SK-N-SH treated with all-trans-retinoic acid at 6 μM for 48 hours (cell line): ENCODE measurements at regions not wholly inside any gene's neighbourhood (a gene's known extent, or its start where the extent isn't known, plus 50 kb on each side); places are given as distances from the start of the nearest gene placed in this dataset.
A peak's percentile ranks its signal among the peaks of the same experiment; 100 is the strongest.

Source experiments
- ATAC-seq: fragments of 200-7000 bp; cut with Tn5 transposase; 3 replicates; pipeline ENCODE4 v1.9.1; 2020; ENCODE audit warnings: mild to moderate bottlenecking, moderate library complexity
- ARNTL ChIP-seq: fragments of 450-650 bp; formaldehyde crosslinking; IDR thresholded peaks from 2 replicates; pipeline ENCODE4 v1.5.0; 2020; ENCODE audit warnings: low read depth, mild to moderate bottlenecking, moderate library complexity, borderline replicate concordance
- BACH2 ChIP-seq: fragments of 250-450 bp; sonication (Bioruptor Pico); IDR thresholded peaks from 2 replicates; pipeline ENCODE4 v1.9.0; 2021; ENCODE audit warnings: mild to moderate bottlenecking, borderline replicate concordance
- CREB5 ChIP-seq: fragments of 250-450 bp; sonication (Bioruptor Pico); IDR thresholded peaks from 2 replicates; pipeline ENCODE4 v1.5.1; 2020; ENCODE audit warnings: low read depth, mild to moderate bottlenecking, moderate library complexity
- CSDC2 ChIP-seq: fragments of 250-450 bp; sonication (Bioruptor Pico); IDR thresholded peaks from 2 replicates; pipeline ENCODE4 v1.5.0; 2020; ENCODE audit warnings: mild to moderate bottlenecking, moderate library complexity
- CSRNP3 ChIP-seq: fragments of 250-450 bp; sonication (Bioruptor Pico); IDR thresholded peaks from 2 replicates; pipeline ENCODE4 v1.5.1; 2021; ENCODE audit warnings: mild to moderate bottlenecking, moderate library complexity
- ESRRG ChIP-seq: fragments of 250-450 bp; sonication (Bioruptor Pico); IDR thresholded peaks from 2 replicates; pipeline ENCODE4 v1.6.1; 2021; ENCODE audit warnings: mild to moderate bottlenecking
- GLIS3 ChIP-seq: fragments of 250-450 bp; sonication (Bioruptor Pico); IDR thresholded peaks from 2 replicates; pipeline ENCODE4 v1.5.0; 2020; ENCODE audit warnings: mild to moderate bottlenecking, moderate library complexity
- ISL1 ChIP-seq: fragments of 250-450 bp; sonication (Bioruptor Pico); IDR thresholded peaks from 2 replicates; pipeline ENCODE4 v2.1.2; 2022; ENCODE audit warnings: mild to moderate bottlenecking, moderate library complexity
- OSR1 ChIP-seq: fragments of 250-450 bp; sonication (Bioruptor Pico); IDR thresholded peaks from 2 replicates; pipeline ENCODE4 v1.8.0; 2022; ENCODE audit warnings: moderate library complexity, mild to moderate bottlenecking, inconsistent platforms
- PPARA ChIP-seq: fragments of 250-450 bp; sonication (Bioruptor Pico); IDR thresholded peaks from 2 replicates; pipeline ENCODE4 v1.5.0; 2020; ENCODE audit warnings: mild to moderate bottlenecking, borderline replicate concordance
- RARB ChIP-seq: fragments of 250-450 bp; sonication (Bioruptor Pico); IDR thresholded peaks from 2 replicates; pipeline ENCODE4 v1.8.0; 2021; ENCODE audit warnings: mild to moderate bottlenecking, moderate library complexity
- SNAI2 ChIP-seq: fragments of 250-450 bp; sonication (Bioruptor Pico); IDR thresholded peaks from 2 replicates; pipeline ENCODE4 v1.5.0; 2020; ENCODE audit warnings: mild to moderate bottlenecking, moderate library complexity
- TCF4 ChIP-seq: fragments of 250-450 bp; sonication (Bioruptor Pico); IDR thresholded peaks from 2 replicates; pipeline ENCODE4 v1.8.0; 2021; ENCODE audit warnings: mild to moderate bottlenecking, moderate library complexity, borderline replicate concordance
- TOX ChIP-seq: fragments of 250-450 bp; sonication (Bioruptor Pico); IDR thresholded peaks from 2 replicates; pipeline ENCODE4 v1.8.0; 2021; ENCODE audit warnings: mild to moderate bottlenecking, moderate library complexity, borderline replicate concordance
- ZC3H10 ChIP-seq: fragments of 250-450 bp; sonication (Bioruptor Pico); IDR thresholded peaks from 2 replicates; pipeline ENCODE4 v1.5.1; 2021; ENCODE audit warnings: mild to moderate bottlenecking, moderate library complexity
- ZFP3 ChIP-seq: fragments of 250-450 bp; sonication (Bioruptor Pico); IDR thresholded peaks from 2 replicates; pipeline ENCODE4 v1.5.0; 2020; ENCODE audit warnings: mild to moderate bottlenecking, moderate library complexity
- ZFP30 ChIP-seq: fragments of 450-650 bp; formaldehyde crosslinking; IDR thresholded peaks from 2 replicates; pipeline ENCODE4 v1.5.0; 2022; ENCODE audit warnings: mild to moderate bottlenecking, moderate library complexity
- ZNF565 ChIP-seq: fragments of 450-650 bp; formaldehyde crosslinking; conservative IDR thresholded peaks from 2 replicates; pipeline ENCODE4 v1.5.0; 2020; ENCODE audit warnings: low read depth, mild to moderate bottlenecking, moderate library complexity
- ZNF70 ChIP-seq: fragments of 450-650 bp; formaldehyde crosslinking; IDR thresholded peaks from 2 replicates; pipeline ENCODE4 v1.5.0; 2020; ENCODE audit warnings: mild to moderate bottlenecking, moderate library complexity
- ZNF8 ChIP-seq: fragments of 450-650 bp; formaldehyde crosslinking; IDR thresholded peaks from 2 replicates; pipeline ENCODE4 v1.5.0; 2020; ENCODE audit warnings: mild to moderate bottlenecking, moderate library complexity
- TF ChIP-seq, protein P1 (sequence below): fragments of 250-450 bp; sonication (Bioruptor Pico); IDR thresholded peaks from 2 replicates; pipeline ENCODE4 v1.5.0; 2020; ENCODE audit warnings: mild to moderate bottlenecking, moderate library complexity
- TF ChIP-seq, protein P2 (sequence below): fragments of 250-450 bp; sonication (Bioruptor Pico); IDR thresholded peaks from 2 replicates; pipeline ENCODE4 v1.8.0; 2020; ENCODE audit warnings: mild to moderate bottlenecking, moderate library complexity, borderline replicate concordance

DNA sequence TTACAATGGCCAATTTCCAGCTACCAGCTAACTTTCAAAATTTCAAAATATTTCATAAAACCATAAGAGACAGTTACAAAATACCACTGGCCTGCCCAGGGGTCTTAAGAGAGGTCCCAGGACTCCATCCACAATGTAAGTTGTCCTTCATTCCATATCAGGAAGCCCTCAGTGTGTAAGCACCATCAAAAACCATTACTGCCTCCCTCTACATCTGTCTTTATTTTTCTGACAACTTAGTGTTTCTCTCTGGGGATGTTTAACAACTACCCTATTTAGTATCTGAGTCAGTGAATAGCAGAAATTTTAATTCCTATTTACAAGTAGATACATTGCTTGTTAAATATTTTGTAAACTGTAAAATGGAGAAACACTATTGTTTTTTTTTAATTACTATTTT is 339.3 kb upstream of the ADAMTS5 start:
- TF ChIP-seq ZC3H10 (CRISPR knock-in tag) (no peak), ZNF70 (CRISPR knock-in tag) (no peak), ESRRG (no peak), RARB (CRISPR knock-in tag) (no peak), PPARA (no peak)
- TF ChIP-seq, protein P1, sequence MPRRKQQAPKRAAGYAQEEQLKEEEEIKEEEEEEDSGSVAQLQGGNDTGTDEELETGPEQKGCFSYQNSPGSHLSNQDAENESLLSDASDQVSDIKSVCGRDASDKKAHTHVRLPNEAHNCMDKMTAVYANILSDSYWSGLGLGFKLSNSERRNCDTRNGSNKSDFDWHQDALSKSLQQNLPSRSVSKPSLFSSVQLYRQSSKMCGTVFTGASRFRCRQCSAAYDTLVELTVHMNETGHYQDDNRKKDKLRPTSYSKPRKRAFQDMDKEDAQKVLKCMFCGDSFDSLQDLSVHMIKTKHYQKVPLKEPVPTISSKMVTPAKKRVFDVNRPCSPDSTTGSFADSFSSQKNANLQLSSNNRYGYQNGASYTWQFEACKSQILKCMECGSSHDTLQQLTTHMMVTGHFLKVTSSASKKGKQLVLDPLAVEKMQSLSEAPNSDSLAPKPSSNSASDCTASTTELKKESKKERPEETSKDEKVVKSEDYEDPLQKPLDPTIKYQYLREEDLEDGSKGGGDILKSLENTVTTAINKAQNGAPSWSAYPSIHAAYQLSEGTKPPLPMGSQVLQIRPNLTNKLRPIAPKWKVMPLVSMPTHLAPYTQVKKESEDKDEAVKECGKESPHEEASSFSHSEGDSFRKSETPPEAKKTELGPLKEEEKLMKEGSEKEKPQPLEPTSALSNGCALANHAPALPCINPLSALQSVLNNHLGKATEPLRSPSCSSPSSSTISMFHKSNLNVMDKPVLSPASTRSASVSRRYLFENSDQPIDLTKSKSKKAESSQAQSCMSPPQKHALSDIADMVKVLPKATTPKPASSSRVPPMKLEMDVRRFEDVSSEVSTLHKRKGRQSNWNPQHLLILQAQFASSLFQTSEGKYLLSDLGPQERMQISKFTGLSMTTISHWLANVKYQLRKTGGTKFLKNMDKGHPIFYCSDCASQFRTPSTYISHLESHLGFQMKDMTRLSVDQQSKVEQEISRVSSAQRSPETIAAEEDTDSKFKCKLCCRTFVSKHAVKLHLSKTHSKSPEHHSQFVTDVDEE (CRISPR knock-in tag): no peak
- no peak for ATAC-seq

DNA sequence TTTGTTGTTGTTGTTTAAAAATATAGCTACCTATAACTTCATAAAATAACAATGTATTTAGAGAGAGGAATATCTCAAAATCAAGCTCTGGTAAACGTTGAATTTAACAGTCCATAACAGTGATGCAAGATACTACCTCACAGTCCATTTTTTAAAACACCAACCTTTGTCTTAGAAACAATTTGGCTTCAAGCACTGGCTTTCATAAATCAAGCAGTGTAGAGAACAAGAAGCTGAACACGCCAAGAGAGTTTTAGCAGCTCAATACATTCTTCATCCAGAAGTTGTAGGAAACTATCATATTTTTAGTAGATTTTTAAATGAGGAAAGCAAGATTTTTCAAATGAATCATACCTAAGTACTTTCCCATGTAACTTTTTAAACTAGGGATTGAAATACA is 334.3 kb upstream of the ADAMTS5 start:
- no peak for TF ChIP-seq ZFP3 (CRISPR knock-in tag)
- no peak for TF ChIP-seq ZNF70 (CRISPR knock-in tag)
- TF ChIP-seq TCF4 (CRISPR knock-in tag): no peak
- TF ChIP-seq ZNF8: no peak
- no peak for TF ChIP-seq TOX (CRISPR knock-in tag)
- TF ChIP-seq ZC3H10 (CRISPR knock-in tag): no peak
- no peak for TF ChIP-seq GLIS3
- no peak for TF ChIP-seq CREB5
- no peak for TF ChIP-seq CSRNP3 (CRISPR knock-in tag)
- TF ChIP-seq PPARA: no peak
- TF ChIP-seq ZNF565: no peak
- no peak for ATAC-seq

DNA sequence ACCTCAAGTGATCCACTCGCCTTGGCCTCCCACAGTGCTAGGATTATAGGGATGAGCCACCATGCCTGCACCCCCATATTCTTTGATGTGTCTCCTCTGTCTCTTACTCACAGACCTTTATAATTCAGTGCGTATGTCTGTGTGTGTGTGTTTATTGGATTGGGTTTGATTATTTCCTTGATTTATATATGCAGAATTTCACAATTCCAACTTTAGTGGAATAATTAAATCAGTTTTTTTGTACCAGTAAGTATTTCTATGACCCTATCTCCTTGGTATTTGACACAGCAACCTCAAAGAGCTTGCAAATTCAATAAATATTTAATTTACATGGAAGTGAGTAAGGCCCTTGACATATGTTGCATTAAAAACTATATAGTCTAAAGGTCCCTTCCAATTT is 333.9 kb upstream of the ADAMTS5 start:
- no peak for ATAC-seq
- peak; percentile 67 for TF ChIP-seq ISL1 (CRISPR knock-in tag)
- TF ChIP-seq OSR1: no peak

DNA sequence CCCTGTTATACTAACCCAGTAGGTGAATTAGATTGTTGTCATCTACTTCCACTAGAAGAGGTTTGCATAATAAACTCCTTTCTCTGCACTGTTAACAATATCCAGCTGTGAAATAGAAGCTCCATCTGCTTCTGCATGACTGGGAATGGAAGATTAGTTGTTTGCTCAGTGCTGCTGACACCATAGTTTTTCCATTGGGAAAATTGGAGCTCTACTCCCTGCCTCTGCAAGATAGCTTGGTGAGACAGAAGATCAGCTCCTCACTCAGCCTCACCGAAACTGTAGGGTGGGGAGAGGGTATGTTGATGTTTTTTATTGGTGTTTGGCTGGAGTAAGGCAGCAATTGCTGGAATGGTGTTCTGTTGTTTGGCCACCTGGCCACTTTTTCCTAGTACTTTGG is 331.6 kb upstream of the ADAMTS5 start:
- no peak for ATAC-seq
- TF ChIP-seq GLIS3 (no peak), ZNF8 (no peak), SNAI2 (CRISPR knock-in tag) (no peak), CREB5 (no peak), CSDC2 (CRISPR knock-in tag) (no peak), BACH2 (CRISPR knock-in tag) (no peak), ZFP30 (CRISPR knock-in tag) (no peak)

GRCh38 chr21:27293239-27293638 is 326.4 kb upstream of the ADAMTS5 start:
- TF ChIP-seq TCF4 (CRISPR knock-in tag) (peak; percentile 25; the same call in 1 of the 2 replicates), PPARA (no peak)

DNA sequence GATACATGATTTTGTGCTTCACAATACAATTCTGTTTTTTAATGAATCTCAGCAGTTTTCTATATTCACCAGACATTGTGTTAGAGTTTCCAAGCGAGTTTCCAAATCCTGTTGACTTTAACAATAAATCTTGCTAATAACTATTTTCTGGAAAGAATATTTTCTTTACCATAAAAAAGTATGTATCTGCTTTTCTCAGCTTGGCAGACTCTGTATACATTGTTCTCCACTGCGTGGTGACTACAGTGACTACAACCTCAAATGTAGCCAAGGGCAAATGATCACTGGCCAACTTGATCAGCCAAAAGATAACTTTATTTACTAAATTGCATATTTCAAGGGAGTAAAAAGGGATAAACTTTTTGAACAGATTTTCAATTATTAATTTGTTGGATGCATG is 325.9 kb upstream of the ADAMTS5 start:
- ATAC-seq: peak; percentile 47
- TF ChIP-seq ARNTL: no peak
- TF ChIP-seq, protein P2, sequence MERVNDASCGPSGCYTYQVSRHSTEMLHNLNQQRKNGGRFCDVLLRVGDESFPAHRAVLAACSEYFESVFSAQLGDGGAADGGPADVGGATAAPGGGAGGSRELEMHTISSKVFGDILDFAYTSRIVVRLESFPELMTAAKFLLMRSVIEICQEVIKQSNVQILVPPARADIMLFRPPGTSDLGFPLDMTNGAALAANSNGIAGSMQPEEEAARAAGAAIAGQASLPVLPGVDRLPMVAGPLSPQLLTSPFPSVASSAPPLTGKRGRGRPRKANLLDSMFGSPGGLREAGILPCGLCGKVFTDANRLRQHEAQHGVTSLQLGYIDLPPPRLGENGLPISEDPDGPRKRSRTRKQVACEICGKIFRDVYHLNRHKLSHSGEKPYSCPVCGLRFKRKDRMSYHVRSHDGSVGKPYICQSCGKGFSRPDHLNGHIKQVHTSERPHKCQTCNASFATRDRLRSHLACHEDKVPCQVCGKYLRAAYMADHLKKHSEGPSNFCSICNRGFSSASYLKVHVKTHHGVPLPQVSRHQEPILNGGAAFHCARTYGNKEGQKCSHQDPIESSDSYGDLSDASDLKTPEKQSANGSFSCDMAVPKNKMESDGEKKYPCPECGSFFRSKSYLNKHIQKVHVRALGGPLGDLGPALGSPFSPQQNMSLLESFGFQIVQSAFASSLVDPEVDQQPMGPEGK: no peak
- TF ChIP-seq SNAI2 (CRISPR knock-in tag): no peak
- TF ChIP-seq ESRRG: no peak
- TF ChIP-seq, protein P1 (CRISPR knock-in tag): no peak

More at GRCh38 chr21:27293239-27293638, 326.4 kb upstream of the ADAMTS5 start:
- ATAC-seq: peak; percentile 61
